IMR-90 (cell line): ENCODE measurements at regions not wholly inside any gene's neighbourhood (a gene's known extent, or its start where the extent isn't known, plus 50 kb on each side); places are given as distances from the start of the nearest gene placed in this dataset.

ENCODE experiments used
- ATAC-seq: fragments of 200-7000 bp; cut with Tn5 transposase; 2 replicates; pipeline ENCODE4 v1.9.1; 2020; ENCODE audit warnings: low read depth, mild to moderate bottlenecking, moderate library complexity
- BruUV-seq: library from RNA; stranded (reverse); fragments of 400-500 nt; replicated peaks from 2 replicates; lab custom pipeline; 2021; lab: Mats Ljungman, UMichigan
- CTCF ChIA-PET: fragments of 300-600 bp; formaldehyde crosslinking; extraction: SDS; loops from one replicate; lab custom pipeline; 2021; ENCODE audit warnings: antibody characterized with exemption; lab: Yijun Ruan, JAX
- POLR2A ChIA-PET: fragments of 300-600 bp; sonication (Branson Sonifier 250); formaldehyde crosslinking; loops from one replicate; lab custom pipeline; 2022; ENCODE audit warnings: antibody characterized with exemption; ENCODE audit not compliant: unreplicated experiment; lab: Charles Lee
- DNase-seq: peaks from one replicate; pipeline ENCODE4 v3.0.0; 2013
- H2AFZ ChIP-seq: replicated peaks from 2 replicates; pipeline ENCODE3; 2013; ENCODE audit warnings: low read length, mild to moderate bottlenecking; ENCODE audit not compliant: poor library complexity
- H2AK5ac ChIP-seq: 2 replicates; pipeline ENCODE4 v1.6.1; 2013; ENCODE audit warnings: low read depth, low read length, inconsistent platforms
- H2AK9ac ChIP-seq: replicated peaks from 2 replicates; pipeline ENCODE3; 2013; ENCODE audit warnings: mild to moderate bottlenecking, low read depth, low read length, moderate library complexity; ENCODE audit not compliant: poor library complexity
- H2BK120ac ChIP-seq: 2 replicates; pipeline ENCODE4 v1.6.1; 2013; ENCODE audit warnings: low read depth, low read length, inconsistent platforms
- H2BK15ac ChIP-seq: 3 replicates; pipeline ENCODE4 v1.6.1; 2013; ENCODE audit warnings: low read depth, low read length, inconsistent platforms
- H2BK20ac ChIP-seq: 2 replicates; pipeline ENCODE4 v1.6.1; 2013; ENCODE audit warnings: low read depth, mild to moderate bottlenecking, inconsistent platforms, low read length, moderate library complexity
- H2BK5ac ChIP-seq: 2 replicates; pipeline ENCODE4 v1.6.1; 2013; ENCODE audit warnings: mild to moderate bottlenecking, low read depth, low read length, inconsistent platforms; ENCODE audit not compliant: poor library complexity, severe bottlenecking
- H3K14ac ChIP-seq: replicated peaks from 2 replicates; pipeline ENCODE4 v1.6.1; 2013; ENCODE audit warnings: low read depth, low read length, inconsistent platforms
- H3K18ac ChIP-seq: 2 replicates; pipeline ENCODE4 v1.6.1; 2013; ENCODE audit warnings: low read depth, low read length, control low read depth
- H3K23ac ChIP-seq: 2 replicates; pipeline ENCODE4 v1.6.1; 2013; ENCODE audit warnings: low read depth, low read length, inconsistent platforms
- H3K27ac ChIP-seq: 2 replicates; pipeline ENCODE4 v1.5.1; 2013; ENCODE audit warnings: mild to moderate bottlenecking, control low read depth, low read length; ENCODE audit not compliant: insufficient read depth
- H3K27me3 ChIP-seq: 2 replicates; pipeline ENCODE4 v1.6.1; 2013; ENCODE audit warnings: low read length; ENCODE audit not compliant: control insufficient read depth, insufficient read depth
- H3K36me3 ChIP-seq: 2 replicates; pipeline ENCODE4 v1.6.1; 2013; ENCODE audit warnings: low read length, mixed read lengths; ENCODE audit not compliant: control insufficient read depth, insufficient read depth
- H3K4ac ChIP-seq: 2 replicates; pipeline ENCODE4 v1.6.1; 2013; ENCODE audit warnings: low read depth, low read length, inconsistent platforms
- H3K4me1 ChIP-seq: 2 replicates; pipeline ENCODE4 v1.6.1; 2013; ENCODE audit warnings: low read length, mixed read lengths; ENCODE audit not compliant: control insufficient read depth, insufficient read depth
- H3K4me2 ChIP-seq: 2 replicates; pipeline ENCODE4 v1.6.1; 2013; ENCODE audit warnings: low read depth, mild to moderate bottlenecking, control low read depth, low read length, moderate library complexity
- H3K4me3 ChIP-seq: 2 replicates; pipeline ENCODE4 v1.5.1; 2013; ENCODE audit warnings: low read depth, mild to moderate bottlenecking, control low read depth, low read length, moderate library complexity; ENCODE audit not compliant: insufficient read depth
- H3K56ac ChIP-seq: 2 replicates; pipeline ENCODE4 v1.6.1; 2013; ENCODE audit warnings: low read length, inconsistent platforms; ENCODE audit not compliant: insufficient read depth; ENCODE audit errors: extremely low read depth
- H3K79me1 ChIP-seq, 2 experiments: 2 replicates each; pipeline ENCODE4 v1.6.1; 2013; ENCODE audit warnings: low read length in 2 of 2, inconsistent platforms in 1 of 2, low read depth in 1 of 2
- H3K9ac ChIP-seq: 2 replicates; pipeline ENCODE4 v1.6.1; 2013; ENCODE audit warnings: low read depth, low read length, control low read depth
- H3K9me1 ChIP-seq: 2 replicates; pipeline ENCODE4 v1.6.1; 2013; ENCODE audit warnings: low read length, inconsistent platforms; ENCODE audit not compliant: insufficient read depth
- H3K9me3 ChIP-seq: 2 replicates; pipeline ENCODE4 v1.6.1; 2013; ENCODE audit warnings: low read length; ENCODE audit not compliant: control insufficient read depth, insufficient read depth
- H4K20me1 ChIP-seq: 2 replicates; pipeline ENCODE4 v1.6.1; 2013; ENCODE audit warnings: low read length, inconsistent platforms; ENCODE audit not compliant: insufficient read depth
- H4K5ac ChIP-seq: 2 replicates; pipeline ENCODE4 v1.6.1; 2013; ENCODE audit warnings: mild to moderate bottlenecking, low read depth, low read length, control low read depth
- H4K8ac ChIP-seq, 2 experiments: 2 replicates each; pipeline ENCODE4 v1.6.1; 2013; ENCODE audit warnings: low read depth in 2 of 2, low read length in 2 of 2, control low read depth in 1 of 2, inconsistent platforms in 1 of 2
- H4K91ac ChIP-seq: 2 replicates; pipeline ENCODE4 v1.6.1; 2013; ENCODE audit warnings: low read depth, low read length, inconsistent platforms; ENCODE audit not compliant: insufficient read depth
- CEBPB ChIP-seq: IDR thresholded peaks from 2 replicates; pipeline ENCODE4 v1.6.1; 2012; ENCODE audit warnings: low read depth, low read length, improper control_type of control experiment
- FOS ChIP-seq: fragments of 150-350 bp; IDR thresholded peaks from 2 replicates; pipeline ENCODE4 v1.6.1; 2016; ENCODE audit warnings: low read depth, low read length
- NFE2L2 ChIP-seq: fragments of 150-350 bp; IDR thresholded peaks from 2 replicates; pipeline ENCODE4 v1.6.1; 2016; ENCODE audit warnings: low read depth, mild to moderate bottlenecking, low read length
- RAD21 ChIP-seq: IDR thresholded peaks from 2 replicates; pipeline ENCODE4 v1.6.1; 2012; ENCODE audit warnings: low read length, improper control_type of control experiment
- RFX5 ChIP-seq: IDR thresholded peaks from 2 replicates; pipeline ENCODE4 v1.8.0; 2012; ENCODE audit warnings: low read depth, mild to moderate bottlenecking, low read length, moderate library complexity
- SMC3 ChIP-seq: fragments of 150-350 bp; IDR thresholded peaks from 2 replicates; pipeline ENCODE4 v1.6.1; 2016; ENCODE audit warnings: low read depth, mild to moderate bottlenecking, antibody characterized with exemption, low read length, moderate library complexity
- WGBS, 2 experiments: methylation state at CpG; one replicate each; pipeline versions ENCODE4 v1.1.5 to v1.1.7; 2013; ENCODE audit warnings: missing lambda C conversion rate in 2 of 2; ENCODE audit not compliant: insufficient read length in 1 of 2; ENCODE audit errors: extremely low coverage in 2 of 2; 5-methylcytosine and 5-hydroxymethylcytosine counted together
- dilution Hi-C: fragments of 300-500 bp; cut with HindIII; formaldehyde crosslinking; loops from one replicate; pipeline ENCODE4 v1.14.3; 2018; ENCODE audit warnings: low sequenced_read_pairs; ENCODE audit not compliant: unreplicated experiment
- in situ Hi-C: fragments of 300-500 bp; cut with MboI; formaldehyde crosslinking; loops from 3 replicates; pipeline ENCODE4 v1.14.3; 2019; ENCODE audit warnings: low sequenced_read_pairs, inconsistent platforms, mixed read lengths
- intact Hi-C: fragments of 100-400 bp; cut with micrococcal nuclease; formaldehyde crosslinking; loops from 2 replicates; pipeline ENCODE4 v1.10.0; 2022

- no peak overlapping the region for H3K23ac ChIP-seq
- H3K9me3 ChIP-seq: no peaks in the 10 kb centered on the region
- 0 out of 2 replicates have a peak, but pooled peaks cover 3% of the 10 kb centered on the region for H3K9me1 ChIP-seq
- H3K36me3 ChIP-seq: no peaks in the 10 kb centered on the region
- no peak overlapping the region for H4K5ac ChIP-seq
- ChIA-PET CTCF (no interaction called here), POLR2A (no interaction called here)
- dilution Hi-C loops: no loop called here
- H2BK20ac ChIP-seq: no peak overlapping the region
- H3K14ac ChIP-seq: no peak overlapping the region
- DNase-seq (no peak), ATAC-seq (no peak)
- in situ Hi-C loops: no loop called here
- peaks cover 9% of the 10 kb centered on the region for H3K4me1 ChIP-seq
- no peak overlapping the region for H3K4me3 ChIP-seq
- H3K4ac ChIP-seq: no peak overlapping the region
- H3K27me3 ChIP-seq: no peaks in the 10 kb centered on the region
- no peak overlapping the region; the same call in 1 of the 2 replicates for H4K91ac ChIP-seq
- TF ChIP-seq FOS (no peak), RAD21 (no peak), SMC3 (no peak), RFX5 (no peak), CEBPB (no peak), NFE2L2 (no peak)
- no peak overlapping the region for H3K4me2 ChIP-seq
- intact Hi-C loops: no loop called here
- H2AFZ ChIP-seq: no peak overlapping the region
- no peak overlapping the region for H2AK9ac ChIP-seq
- no CpG with 5 or more reads among the region's 5 CpGs for WGBS, 2 experiments
- no peak overlapping the region for H3K18ac ChIP-seq
- H2BK5ac ChIP-seq: no peak overlapping the region
- H4K8ac ChIP-seq: no peak overlapping the region; a peak in 1 of 4 replicates
- H3K79me1 ChIP-seq: no peaks in the 10 kb centered on the region
- BruUV-seq: no TSS peak
- no peaks in the 10 kb centered on the region for H4K20me1 ChIP-seq
- H2AK5ac ChIP-seq: no peak overlapping the region
- no peak overlapping the region for H3K9ac ChIP-seq
- no peak overlapping the region for H3K27ac ChIP-seq
- H3K56ac ChIP-seq: no peak overlapping the region
- no peak overlapping the region for H2BK120ac ChIP-seq
- peak overlapping the region; percentile 72; the same call in 1 of the 3 replicates for H2BK15ac ChIP-seq
Observed at GRCh38 chr7:84507529-84507928, 312.9 kb upstream of the SEMA3A start.
